DND-41 (cell line): ENCODE measurements at regions not wholly inside any gene's neighbourhood (a gene's known extent, or its start where the extent isn't known, plus 50 kb on each side); places are given as distances from the start of the nearest gene placed in this dataset.

Experiments used
- ATAC-seq: fragments of 200-7000 bp; cut with Tn5 transposase; 3 replicates; pipeline ENCODE4 v1.9.1; 2021; ENCODE audit warnings: low read depth; ENCODE audit not compliant: insufficient read depth
- DNase-seq: peaks from one replicate; pipeline ENCODE4 v3.0.0-alpha.2; 2020
- H2AFZ ChIP-seq: 2 replicates; pipeline ENCODE4 v1.6.0; 2012; ENCODE audit warnings: low read depth, low read length
- H3K27ac ChIP-seq: 2 replicates; pipeline ENCODE4 v1.5.1; 2012; ENCODE audit warnings: low read length, inconsistent platforms
- H3K27me3 ChIP-seq: fragments of 200-600 bp; sonication (generic); 2 replicates; pipeline ENCODE4 v1.6.0; 2012; ENCODE audit warnings: low read length, mild to moderate bottlenecking, inconsistent platforms; ENCODE audit not compliant: insufficient read depth, poor library complexity
- H3K36me3 ChIP-seq: 2 replicates; pipeline ENCODE4 v1.5.1; 2012; ENCODE audit warnings: low read length, inconsistent platforms; ENCODE audit not compliant: insufficient read depth
- H3K4me1 ChIP-seq: 2 replicates; pipeline ENCODE4 v1.5.1; 2012; ENCODE audit warnings: mild to moderate bottlenecking, low read length; ENCODE audit not compliant: insufficient read depth
- H3K4me2 ChIP-seq: 2 replicates; pipeline ENCODE4 v1.6.0; 2012; ENCODE audit warnings: mild to moderate bottlenecking, moderate library complexity, low read length, inconsistent platforms; ENCODE audit not compliant: insufficient read depth
- H3K4me3 ChIP-seq, 2 experiments: fragments of 200-600 bp in 1 of 2; shearing (Covaris generic) in 1 of 2; 2 replicates each; pipeline ENCODE4 v1.5.1; 2012 to 2016; ENCODE audit warnings: inconsistent platforms in 2 of 2, low read length in 2 of 2, mild to moderate bottlenecking in 2 of 2, low read depth in 1 of 2, moderate library complexity in 1 of 2
- H3K79me2 ChIP-seq: 2 replicates; pipeline ENCODE4 v1.6.0; 2012; ENCODE audit warnings: low read length, inconsistent platforms; ENCODE audit not compliant: insufficient read depth
- H3K9ac ChIP-seq: 2 replicates; pipeline ENCODE4 v1.6.0; 2012; ENCODE audit warnings: low read depth, mild to moderate bottlenecking, inconsistent platforms, low read length, moderate library complexity
- H3K9me3 ChIP-seq: 2 replicates; pipeline ENCODE4 v1.5.1; 2012; ENCODE audit warnings: low read length, moderate library complexity, mild to moderate bottlenecking, inconsistent platforms; ENCODE audit not compliant: insufficient read depth, severe bottlenecking
- H4K20me1 ChIP-seq: 2 replicates; pipeline ENCODE4 v1.6.0; 2012; ENCODE audit warnings: low read length; ENCODE audit not compliant: insufficient read depth
- EZH2 ChIP-seq: IDR thresholded peaks from 3 replicates; pipeline ENCODE4 v1.6.1; 2012; ENCODE audit warnings: borderline replicate concordance, low read depth, mild to moderate bottlenecking, moderate library complexity, low read length, inconsistent platforms; ENCODE audit not compliant: severe bottlenecking
- TF ChIP-seq, protein P1 (sequence below): IDR thresholded peaks from 2 replicates; pipeline ENCODE4 v1.5.1; 2012; ENCODE audit warnings: borderline replicate concordance, low read length, moderate library complexity, mild to moderate bottlenecking; ENCODE audit not compliant: poor library complexity, severe bottlenecking; ENCODE audit errors: extremely low read depth

- no peaks in the 10 kb centered on the region for H3K79me2 ChIP-seq
- H3K9me3 ChIP-seq: no peaks in the 10 kb centered on the region
- H2AFZ ChIP-seq: no peak overlapping the region
- H3K27ac ChIP-seq: no peak overlapping the region
- no peak for ATAC-seq
- no peaks in the 10 kb centered on the region for H3K36me3 ChIP-seq
- TF ChIP-seq, protein P1, sequence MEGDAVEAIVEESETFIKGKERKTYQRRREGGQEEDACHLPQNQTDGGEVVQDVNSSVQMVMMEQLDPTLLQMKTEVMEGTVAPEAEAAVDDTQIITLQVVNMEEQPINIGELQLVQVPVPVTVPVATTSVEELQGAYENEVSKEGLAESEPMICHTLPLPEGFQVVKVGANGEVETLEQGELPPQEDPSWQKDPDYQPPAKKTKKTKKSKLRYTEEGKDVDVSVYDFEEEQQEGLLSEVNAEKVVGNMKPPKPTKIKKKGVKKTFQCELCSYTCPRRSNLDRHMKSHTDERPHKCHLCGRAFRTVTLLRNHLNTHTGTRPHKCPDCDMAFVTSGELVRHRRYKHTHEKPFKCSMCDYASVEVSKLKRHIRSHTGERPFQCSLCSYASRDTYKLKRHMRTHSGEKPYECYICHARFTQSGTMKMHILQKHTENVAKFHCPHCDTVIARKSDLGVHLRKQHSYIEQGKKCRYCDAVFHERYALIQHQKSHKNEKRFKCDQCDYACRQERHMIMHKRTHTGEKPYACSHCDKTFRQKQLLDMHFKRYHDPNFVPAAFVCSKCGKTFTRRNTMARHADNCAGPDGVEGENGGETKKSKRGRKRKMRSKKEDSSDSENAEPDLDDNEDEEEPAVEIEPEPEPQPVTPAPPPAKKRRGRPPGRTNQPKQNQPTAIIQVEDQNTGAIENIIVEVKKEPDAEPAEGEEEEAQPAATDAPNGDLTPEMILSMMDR: no peak
- TF ChIP-seq EZH2: no peak
- H3K27me3 ChIP-seq: no peaks in the 10 kb centered on the region
- H3K9ac ChIP-seq: no peak overlapping the region
- H4K20me1 ChIP-seq: no peaks in the 10 kb centered on the region
- DNase-seq: no peak
- H3K4me3 ChIP-seq: no peak overlapping the region
- H3K4me1 ChIP-seq: no peaks in the 10 kb centered on the region
- no peak overlapping the region for H3K4me2 ChIP-seq
Measured at GRCh38 chr1:36667256-36667655, 184.5 kb upstream of the CSF3R start.

GRCh38 chr1:36665478-36666080 is 182.9 kb upstream of the CSF3R start:
- H3K4me2 ChIP-seq: no peak overlapping the region
- DNase-seq (no peak), ATAC-seq (no peak)
- H3K36me3 ChIP-seq: no peaks in the 10 kb centered on the region
- no peak for TF ChIP-seq EZH2
- TF ChIP-seq, protein P1: no peak
- no peak overlapping the region for H3K27ac ChIP-seq
- H2AFZ ChIP-seq: no peak overlapping the region
- no peaks in the 10 kb centered on the region for H3K79me2 ChIP-seq
- H3K9me3 ChIP-seq: no peaks in the 10 kb centered on the region
- no peaks in the 10 kb centered on the region for H4K20me1 ChIP-seq
- no peak overlapping the region for H3K4me3 ChIP-seq
- no peaks in the 10 kb centered on the region for H3K4me1 ChIP-seq
- no peak overlapping the region for H3K9ac ChIP-seq
- H3K27me3 ChIP-seq: peaks cover 3% of the 10 kb centered on the region

DNA sequence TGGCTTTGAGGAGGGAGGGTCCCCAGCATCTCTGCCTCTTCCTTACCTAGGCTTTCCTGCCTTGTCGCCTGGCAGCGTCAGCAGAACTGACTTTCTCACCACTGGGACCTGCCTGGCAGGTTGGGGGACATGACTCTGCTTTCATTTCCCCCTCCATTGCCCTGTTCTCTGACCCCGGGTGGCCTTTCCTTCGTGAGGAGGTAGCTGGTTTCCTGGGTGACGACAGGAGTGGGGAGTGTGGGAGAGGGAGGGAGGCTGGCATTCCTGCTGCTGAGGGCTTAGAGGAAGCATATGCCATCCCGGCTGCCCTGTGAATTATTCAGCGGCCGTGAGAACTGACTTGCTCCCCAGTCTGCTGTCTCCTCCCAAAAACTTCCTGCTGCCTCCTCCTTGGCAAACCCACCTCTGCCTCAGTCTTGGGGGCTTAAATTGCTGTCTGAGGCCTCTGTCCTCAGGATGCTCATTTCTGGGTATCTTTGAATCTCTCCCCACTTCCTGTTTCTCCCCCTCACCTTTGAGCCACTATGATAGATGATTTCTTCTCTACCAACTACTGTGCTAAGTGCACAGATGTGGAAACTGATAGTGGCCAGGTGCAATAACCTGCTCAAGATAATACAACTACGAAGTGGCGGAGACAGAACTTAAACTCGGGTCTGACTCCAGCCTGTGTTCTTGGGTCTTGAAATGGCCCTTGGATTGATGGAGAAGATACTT is 182.0 kb upstream of the CSF3R start:
- no peak for TF ChIP-seq EZH2
- TF ChIP-seq, protein P1: no peak
- H3K27ac ChIP-seq: no peak overlapping the region
- no peak overlapping the region for H3K9ac ChIP-seq
- H3K79me2 ChIP-seq: no peaks in the 10 kb centered on the region
- ATAC-seq (no peak), DNase-seq (no peak)
- no peak overlapping the region for H2AFZ ChIP-seq
- H3K9me3 ChIP-seq: no peaks in the 10 kb centered on the region
- no peaks in the 10 kb centered on the region for H4K20me1 ChIP-seq
- H3K36me3 ChIP-seq: no peaks in the 10 kb centered on the region
- H3K27me3 ChIP-seq: peaks cover 8% of the 10 kb centered on the region
- no peaks in the 10 kb centered on the region for H3K4me1 ChIP-seq
- no peak overlapping the region for H3K4me3 ChIP-seq
- no peak overlapping the region for H3K4me2 ChIP-seq
